ENCODE measurements at regions not wholly inside any gene's neighbourhood (a gene's known extent, or its start where the extent isn't known, plus 50 kb on each side); places are given as distances from the start of the nearest gene placed in this dataset.

DNA sequence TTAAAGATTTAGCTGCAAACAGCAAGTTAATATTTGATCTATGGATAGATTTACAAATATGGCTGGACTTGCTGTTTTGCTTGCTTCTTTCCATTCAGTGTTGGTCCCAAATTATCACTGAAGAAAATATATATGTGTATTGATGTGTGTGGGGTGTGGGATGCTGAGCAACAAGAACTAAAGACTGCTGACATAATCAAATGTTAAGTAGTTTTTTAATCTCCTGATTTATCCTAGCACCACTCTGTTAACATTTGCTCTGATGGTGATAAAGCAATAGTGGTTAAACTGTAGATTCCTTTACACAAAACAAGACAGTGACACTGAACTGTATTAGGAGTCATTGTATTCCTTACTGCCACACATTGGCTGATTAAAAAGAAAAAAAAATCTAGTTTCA, 1023.5 kb upstream of the B3GALT2 start:
- H3K4me3 ChIP-seq (ENCODE audit: low read depth, low read length): no peak overlapping the region
- DNase-seq (ENCODE audit: low read depth): no peak
- no peak for TF ChIP-seq CTCF (conservative IDR thresholded peaks at IDR 0.05; ENCODE audit: low read depth, low read length)

DNA sequence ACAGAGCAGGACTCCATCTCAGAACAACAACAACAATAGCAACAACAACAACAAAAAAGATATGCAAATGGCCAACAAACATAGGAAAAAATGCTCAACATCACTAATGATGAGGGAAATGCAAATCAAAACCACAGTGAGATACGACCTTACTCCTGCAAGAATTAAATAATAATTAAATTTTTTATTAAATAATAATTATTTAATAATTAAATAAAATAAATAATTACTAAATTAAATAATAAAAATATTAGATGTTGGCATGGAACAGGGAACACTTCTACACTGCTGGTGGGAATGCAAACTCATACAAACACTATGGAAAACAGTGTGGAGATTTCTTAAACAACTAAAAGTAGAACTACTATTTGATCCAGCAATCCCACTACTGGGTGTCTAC, 1022.3 kb upstream of the B3GALT2 start:
- TF ChIP-seq CTCF (conservative IDR thresholded peaks at IDR 0.05; ENCODE audit: low read depth, low read length): no peak
- no peak for DNase-seq (ENCODE audit: low read depth)
- H3K4me3 ChIP-seq (ENCODE audit: low read depth, low read length): no peak overlapping the region

- DNase-seq (ENCODE audit: low read depth): no peak
- no peak for TF ChIP-seq CTCF (conservative IDR thresholded peaks at IDR 0.05; ENCODE audit: low read depth, low read length)
- no peak overlapping the region for H3K4me3 ChIP-seq (ENCODE audit: low read depth, low read length)
These were observed 1010.1 kb upstream of the B3GALT2 start for GRCh38 chr1:194196562-194196961.

GRCh38 chr1:194194724-194195123, 1008.3 kb upstream of the B3GALT2 start:
- DNase-seq (ENCODE audit: low read depth): no peak
- no peak overlapping the region for H3K4me3 ChIP-seq (ENCODE audit: low read depth, low read length)
- TF ChIP-seq CTCF (conservative IDR thresholded peaks at IDR 0.05; ENCODE audit: low read depth, low read length): no peak

GRCh38 chr1:194184974-194185373, 998.6 kb upstream of the B3GALT2 start:
- no peak for DNase-seq (ENCODE audit: low read depth)
- no peak for TF ChIP-seq CTCF (conservative IDR thresholded peaks at IDR 0.05; ENCODE audit: low read depth, low read length)
- H3K4me3 ChIP-seq (ENCODE audit: low read depth, low read length): no peak overlapping the region

GRCh38 chr1:194184425-194184824, 998.0 kb upstream of the B3GALT2 start:
- DNase-seq (ENCODE audit: low read depth): no peak
- no peak for TF ChIP-seq CTCF (conservative IDR thresholded peaks at IDR 0.05; ENCODE audit: low read depth, low read length)

GRCh38 chr1:194181845-194182244, 995.4 kb upstream of the B3GALT2 start:
- DNase-seq (ENCODE audit: low read depth): no peak
- no peak overlapping the region for H3K4me3 ChIP-seq (ENCODE audit: low read depth, low read length)
- TF ChIP-seq CTCF (conservative IDR thresholded peaks at IDR 0.05; ENCODE audit: low read depth, low read length): no peak

More at GRCh38 chr1:194184425-194184824, 998.0 kb upstream of the B3GALT2 start:
- no peak overlapping the region for H3K4me3 ChIP-seq (ENCODE audit: low read depth, low read length)

All from epithelial cell of proximal tubule (primary cell).